ENCODE measurements at regions not wholly inside any gene's neighbourhood (a gene's known extent, or its start where the extent isn't known, plus 50 kb on each side); places are given as distances from the start of the nearest gene placed in this dataset.

- DNase-seq = no peak
Measured at GRCh38 chr15:58235961-58236360, 97.8 kb downstream of the AQP9 start.

GRCh38 chr15:58240191-58240932, 102.2 kb downstream of the AQP9 start:
- DNase-seq = no peak

- DNase-seq = no peak
Measured at GRCh38 chr15:58241872-58242271, 103.7 kb downstream of the AQP9 start.

- DNase-seq = no peak
Measured at GRCh38 chr15:58243070-58243469, 104.9 kb downstream of the AQP9 start.

GRCh38 chr15:58244536-58244935, 106.4 kb downstream of the AQP9 start:
- DNase-seq = no peak

GRCh38 chr15:58246041-58246440, 107.9 kb downstream of the AQP9 start:
- no peak for DNase-seq

- peak; percentile 98 for DNase-seq
Measured at GRCh38 chr15:58247855-58248842, 110.0 kb downstream of the AQP9 start.

- peak; percentile 32 for DNase-seq
Measured at GRCh38 chr15:58249646-58250312, 111.6 kb downstream of the AQP9 start.

GRCh38 chr15:58252586-58253323, 114.6 kb downstream of the AQP9 start:
- DNase-seq = no peak

GRCh38 chr15:58257776-58258325, 119.7 kb downstream of the AQP9 start:
- DNase-seq = no peak

- no peak for DNase-seq
Measured at GRCh38 chr15:58258501-58259292, 120.5 kb downstream of the AQP9 start.

- DNase-seq = no peak
Measured at GRCh38 chr15:58260205-58260724, 122.1 kb downstream of the AQP9 start.

- no peak for DNase-seq
Measured at GRCh38 chr15:58260725-58261267, 122.6 kb downstream of the AQP9 start.

GRCh38 chr15:58261368-58261767, 123.2 kb downstream of the AQP9 start:
- no peak for DNase-seq

- no peak for DNase-seq
Measured at GRCh38 chr15:58264053-58264971, 126.1 kb downstream of the AQP9 start.

GRCh38 chr15:58267051-58267450, 128.9 kb downstream of the AQP9 start:
- DNase-seq = no peak

GRCh38 chr15:58268746-58269267, 130.6 kb downstream of the AQP9 start:
- no peak for DNase-seq

- peak; percentile 70 for DNase-seq
Measured at GRCh38 chr15:58269455-58270414, 131.6 kb downstream of the AQP9 start.
